Activated effector memory CD4-positive, alpha-beta T cell treated with Interleukin-2 at 50 U/mL for 16 hours (primary cell): ENCODE measurements at regions not wholly inside any gene's neighbourhood (a gene's known extent, or its start where the extent isn't known, plus 50 kb on each side); places are given as distances from the start of the nearest gene placed in this dataset.
A peak's percentile ranks its signal among the peaks of the same experiment; 100 is the strongest.

Experiments used
- DNase-seq: peaks from one replicate; pipeline ENCODE4 v3.0.0-alpha.2; 2020

- no peak for DNase-seq
Measured at GRCh38 chr2:126775300-126775985, 119.5 kb downstream of the GYPC start.

- no peak for DNase-seq
Measured at GRCh38 chr2:126776255-126776654, 120.3 kb downstream of the GYPC start.

- DNase-seq, result peak; percentile 72
Measured at GRCh38 chr2:126776692-126777619, 121.0 kb downstream of the GYPC start.

GRCh38 chr2:126777620-126777978 is 121.1 kb upstream of the TEX51 start:
- no peak for DNase-seq

GRCh38 chr2:126778561-126779501 is 119.9 kb upstream of the TEX51 start:
- DNase-seq, result no peak

- no peak for DNase-seq
Measured at GRCh38 chr2:126781206-126781605, 117.5 kb upstream of the TEX51 start.

GRCh38 chr2:126781806-126782205 is 116.9 kb upstream of the TEX51 start:
- DNase-seq, result no peak

- no peak for DNase-seq
Measured at GRCh38 chr2:126782648-126783047, 116.0 kb upstream of the TEX51 start.

GRCh38 chr2:126783341-126783740 is 115.3 kb upstream of the TEX51 start:
- no peak for DNase-seq

- DNase-seq, result no peak
Measured at GRCh38 chr2:126784045-126784444, 114.6 kb upstream of the TEX51 start.

GRCh38 chr2:126784621-126785020 is 114.1 kb upstream of the TEX51 start:
- no peak for DNase-seq

- DNase-seq, result no peak
Measured at GRCh38 chr2:126785236-126785635, 113.5 kb upstream of the TEX51 start.

- no peak for DNase-seq
Measured at GRCh38 chr2:126785862-126786261, 112.8 kb upstream of the TEX51 start.

- DNase-seq, result no peak
Measured at GRCh38 chr2:126786765-126787164, 111.9 kb upstream of the TEX51 start.

- DNase-seq, result no peak
Measured at GRCh38 chr2:126787289-126787688, 111.4 kb upstream of the TEX51 start.

- no peak for DNase-seq
Measured at GRCh38 chr2:126788113-126788512, 110.6 kb upstream of the TEX51 start.

- no peak for DNase-seq
Measured at GRCh38 chr2:126788652-126789051, 110.0 kb upstream of the TEX51 start.

- no peak for DNase-seq
Measured at GRCh38 chr2:126790987-126791780, 107.5 kb upstream of the TEX51 start.

- DNase-seq, result no peak
Measured at GRCh38 chr2:126792186-126792585, 106.5 kb upstream of the TEX51 start.

GRCh38 chr2:126792993-126793392 is 105.7 kb upstream of the TEX51 start:
- no peak for DNase-seq

- no peak for DNase-seq
Measured at GRCh38 chr2:126793885-126794613, 104.6 kb upstream of the TEX51 start.

GRCh38 chr2:126795656-126796055 is 103.0 kb upstream of the TEX51 start:
- DNase-seq, result no peak
